ENCODE measurements at regions not wholly inside any gene's neighbourhood (a gene's known extent, or its start where the extent isn't known, plus 50 kb on each side); places are given as distances from the start of the nearest gene placed in this dataset.

DNA sequence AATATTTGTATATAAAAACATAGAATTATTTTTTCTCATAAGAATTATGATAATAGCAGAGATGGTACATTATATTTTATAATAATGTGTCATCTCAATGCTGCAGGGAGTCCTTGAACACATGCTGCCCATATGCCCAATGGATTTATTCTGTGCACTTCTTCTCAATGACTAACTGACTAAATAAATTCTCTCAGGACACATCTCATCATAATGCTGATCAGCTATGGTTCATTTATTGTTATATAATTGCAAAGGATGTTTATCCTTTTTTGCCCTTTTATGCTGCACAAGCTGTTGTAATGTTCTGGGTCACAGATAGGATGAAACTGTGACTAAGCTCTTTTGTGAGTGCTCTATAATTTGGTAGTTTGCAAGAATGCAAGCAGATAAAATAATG is 1273.3 kb upstream of the ATXN8OS start:
- Mint-ChIP-seq H3K9me3 (ENCODE audit: low read depth) (no peaks in the 10 kb centered on the region), H3K4me3 (ENCODE audit: low read depth) (no peak overlapping the region), H3K27ac (no peak overlapping the region), H3K4me1 (ENCODE audit: low read depth) (no peaks in the 10 kb centered on the region), H3K27me3 (no peaks in the 10 kb centered on the region), H3K36me3 (ENCODE audit: insufficient read depth) (no peaks in the 10 kb centered on the region)
- TF ChIP-seq, protein P1, sequence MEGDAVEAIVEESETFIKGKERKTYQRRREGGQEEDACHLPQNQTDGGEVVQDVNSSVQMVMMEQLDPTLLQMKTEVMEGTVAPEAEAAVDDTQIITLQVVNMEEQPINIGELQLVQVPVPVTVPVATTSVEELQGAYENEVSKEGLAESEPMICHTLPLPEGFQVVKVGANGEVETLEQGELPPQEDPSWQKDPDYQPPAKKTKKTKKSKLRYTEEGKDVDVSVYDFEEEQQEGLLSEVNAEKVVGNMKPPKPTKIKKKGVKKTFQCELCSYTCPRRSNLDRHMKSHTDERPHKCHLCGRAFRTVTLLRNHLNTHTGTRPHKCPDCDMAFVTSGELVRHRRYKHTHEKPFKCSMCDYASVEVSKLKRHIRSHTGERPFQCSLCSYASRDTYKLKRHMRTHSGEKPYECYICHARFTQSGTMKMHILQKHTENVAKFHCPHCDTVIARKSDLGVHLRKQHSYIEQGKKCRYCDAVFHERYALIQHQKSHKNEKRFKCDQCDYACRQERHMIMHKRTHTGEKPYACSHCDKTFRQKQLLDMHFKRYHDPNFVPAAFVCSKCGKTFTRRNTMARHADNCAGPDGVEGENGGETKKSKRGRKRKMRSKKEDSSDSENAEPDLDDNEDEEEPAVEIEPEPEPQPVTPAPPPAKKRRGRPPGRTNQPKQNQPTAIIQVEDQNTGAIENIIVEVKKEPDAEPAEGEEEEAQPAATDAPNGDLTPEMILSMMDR (IDR thresholded peaks at IDR 0.05; ENCODE audit: unreplicated experiment), result no peak
- no peak for DNase-seq (ENCODE audit: low spot score, unreplicated experiment)

DNA sequence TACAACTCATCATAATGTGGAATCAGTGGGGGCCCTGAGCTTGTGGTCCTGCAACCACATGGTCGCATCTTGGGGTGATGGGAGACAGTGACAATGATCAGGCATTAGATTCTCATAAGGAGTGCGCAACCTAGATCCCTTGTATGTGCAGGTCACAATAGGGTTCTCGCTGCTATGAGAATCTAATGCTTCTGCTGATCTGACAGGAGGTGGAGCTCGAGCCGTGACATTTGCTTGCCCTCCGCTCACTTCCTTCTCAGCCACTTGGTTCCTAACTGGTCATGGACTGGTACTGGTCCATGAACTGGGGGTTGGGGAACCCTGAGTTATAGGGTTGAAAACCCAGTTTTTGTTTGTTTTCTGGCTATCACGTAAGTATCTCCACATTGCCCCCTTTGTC is 1290.9 kb upstream of the ATXN8OS start:
- TF ChIP-seq, protein P1 (IDR thresholded peaks at IDR 0.05; ENCODE audit: unreplicated experiment), result no peak
- H3K27ac Mint-ChIP-seq, result no peak overlapping the region

DNA sequence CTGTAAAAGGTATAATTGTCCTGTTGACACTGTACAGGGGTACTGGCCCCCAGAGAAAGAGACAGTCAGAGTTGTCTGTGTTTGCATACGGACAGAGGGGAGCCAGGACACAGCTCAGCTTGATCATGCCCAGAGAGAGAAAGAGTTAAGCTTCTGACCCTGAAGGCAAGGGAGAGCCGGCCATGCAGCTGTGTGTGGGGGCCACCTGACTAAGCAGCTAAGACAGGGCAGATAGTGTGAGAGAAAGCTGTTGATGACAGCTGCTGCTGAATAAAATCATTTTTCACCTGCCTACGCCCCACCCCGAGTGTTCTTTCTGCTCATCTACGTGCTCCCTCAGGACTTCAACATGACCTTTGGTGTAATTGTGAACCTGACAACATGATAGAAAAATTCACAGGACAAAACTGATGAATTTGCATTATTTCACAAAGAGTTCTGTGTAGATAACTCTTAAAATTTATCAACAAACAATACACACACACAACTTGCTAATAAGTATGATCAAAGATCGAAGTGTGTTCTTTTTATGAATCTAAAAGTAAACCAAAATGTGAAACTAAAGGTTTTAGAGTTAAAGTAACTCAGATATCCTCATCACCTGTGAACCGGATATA is 1294.3 kb upstream of the ATXN8OS start:
- Mint-ChIP-seq H3K9me3 (ENCODE audit: low read depth) (no peaks in the 10 kb centered on the region), H3K27ac (peak overlapping the region; percentile 55), H3K4me3 (ENCODE audit: low read depth) (no peak overlapping the region), H3K4me1 (ENCODE audit: low read depth) (peaks cover 8% of the 10 kb centered on the region), H3K36me3 (ENCODE audit: insufficient read depth) (no peaks in the 10 kb centered on the region), H3K27me3 (no peaks in the 10 kb centered on the region)
- DNase-seq (ENCODE audit: low spot score, unreplicated experiment), result no peak
- TF ChIP-seq, protein P1 (IDR thresholded peaks at IDR 0.05; ENCODE audit: unreplicated experiment), result no peak

More for the DNA sequence above, 1290.9 kb upstream of the ATXN8OS start:
- H3K36me3 Mint-ChIP-seq (ENCODE audit: insufficient read depth), result no peaks in the 10 kb centered on the region
- no peaks in the 10 kb centered on the region for H3K9me3 Mint-ChIP-seq (ENCODE audit: low read depth)
- H3K4me3 Mint-ChIP-seq (ENCODE audit: low read depth), result no peak overlapping the region
- DNase-seq (ENCODE audit: low spot score, unreplicated experiment), result no peak
- peaks cover 8% of the 10 kb centered on the region for H3K4me1 Mint-ChIP-seq (ENCODE audit: low read depth)
- H3K27me3 Mint-ChIP-seq, result no peaks in the 10 kb centered on the region

DNA sequence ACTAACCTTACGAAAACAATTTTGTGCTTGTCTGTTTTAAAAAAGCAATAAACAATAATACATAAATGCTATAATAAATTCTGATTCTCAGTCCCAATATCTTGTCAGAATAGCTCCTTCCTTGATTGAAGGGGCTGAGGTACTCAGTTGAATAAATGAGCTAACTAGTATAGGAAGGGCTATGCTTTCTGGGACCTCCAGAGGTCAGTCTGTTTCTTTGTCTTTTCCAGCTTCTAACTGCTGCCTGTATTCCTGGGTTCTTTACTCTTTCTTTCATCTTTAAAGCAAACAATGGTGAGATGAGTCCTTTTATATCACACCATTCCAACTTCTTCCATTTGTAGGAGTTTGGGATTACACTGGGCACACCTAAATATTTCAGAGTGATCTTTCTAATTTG is 1297.0 kb upstream of the ATXN8OS start:
- H3K9me3 Mint-ChIP-seq (ENCODE audit: low read depth), result no peaks in the 10 kb centered on the region
- H3K27ac Mint-ChIP-seq, result no peak overlapping the region
- no peak overlapping the region for H3K4me3 Mint-ChIP-seq (ENCODE audit: low read depth)
- no peak for DNase-seq (ENCODE audit: low spot score, unreplicated experiment)
- TF ChIP-seq, protein P1 (IDR thresholded peaks at IDR 0.05; ENCODE audit: unreplicated experiment), result peak; percentile 39
- H3K36me3 Mint-ChIP-seq (ENCODE audit: insufficient read depth), result no peaks in the 10 kb centered on the region
- no peaks in the 10 kb centered on the region for H3K27me3 Mint-ChIP-seq
- peaks cover 5% of the 10 kb centered on the region for H3K4me1 Mint-ChIP-seq (ENCODE audit: low read depth)

DNA sequence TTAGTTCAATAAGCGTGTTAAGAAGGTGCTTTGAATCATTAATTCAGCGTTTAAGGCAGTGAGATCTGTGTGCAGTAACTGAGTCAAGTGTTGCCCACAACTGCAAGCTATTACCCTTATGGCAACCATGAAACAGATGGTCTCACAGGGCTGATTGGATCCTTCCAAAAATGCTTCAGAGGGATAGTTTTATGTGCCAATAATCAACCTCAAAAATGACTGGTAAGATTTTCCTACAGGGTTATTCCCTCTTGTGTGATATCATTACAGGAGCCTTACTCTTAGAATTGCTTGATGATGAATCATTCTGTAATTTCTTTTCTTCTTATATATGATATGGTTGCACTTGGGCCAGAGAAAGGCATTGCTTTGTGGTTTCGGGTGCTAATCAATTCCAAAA is 1299.2 kb upstream of the ATXN8OS start:
- H3K27ac Mint-ChIP-seq, result no peak overlapping the region
- no peaks in the 10 kb centered on the region for H3K9me3 Mint-ChIP-seq (ENCODE audit: low read depth)

More for the DNA sequence above, 1299.2 kb upstream of the ATXN8OS start:
- no peak overlapping the region for H3K4me3 Mint-ChIP-seq (ENCODE audit: low read depth)
- DNase-seq (ENCODE audit: low spot score, unreplicated experiment), result no peak
- H3K4me1 Mint-ChIP-seq (ENCODE audit: low read depth), result peaks cover 5% of the 10 kb centered on the region
- no peaks in the 10 kb centered on the region for H3K27me3 Mint-ChIP-seq
- no peaks in the 10 kb centered on the region for H3K36me3 Mint-ChIP-seq (ENCODE audit: insufficient read depth)
- TF ChIP-seq, protein P1 (IDR thresholded peaks at IDR 0.05; ENCODE audit: unreplicated experiment), result no peak

All from progenitor cell of endocrine pancreas (in vitro differentiated cells).